Left ventricle myocardium inferior (tissue), 1 donor: ENCODE measurements at regions not wholly inside any gene's neighbourhood (a gene's known extent, or its start where the extent isn't known, plus 50 kb on each side); places are given as distances from the start of the nearest gene placed in this dataset.

Experiments
- DNase-seq: peaks from one replicate; pipeline ENCODE4 v3.0.0-alpha.2; 2020
- H3K27ac ChIP-seq: fragments of 200-600 bp; replicated peaks from 2 replicates; pipeline ENCODE4 v1.8.0; 2021
- H3K27me3 ChIP-seq: fragments of 200-600 bp; 2 replicates; pipeline ENCODE4 v1.8.0; 2021; ENCODE audit warnings: low read depth
- H3K36me3 ChIP-seq: fragments of 200-600 bp; 2 replicates; pipeline ENCODE4 v1.8.0; 2021
- H3K4me1 ChIP-seq: fragments of 200-600 bp; 2 replicates; pipeline ENCODE4 v1.8.0; 2021
- H3K4me3 ChIP-seq: fragments of 200-600 bp; 2 replicates; pipeline ENCODE4 v1.8.0; 2021; ENCODE audit warnings: mild to moderate bottlenecking, moderate library complexity
- H3K9me3 ChIP-seq: fragments of 200-600 bp; replicated peaks from 2 replicates; pipeline ENCODE4 v1.8.0; 2021
- CTCF ChIP-seq: fragments of 200-600 bp; IDR thresholded peaks from 2 replicates; pipeline ENCODE4 v1.8.0; 2021; ENCODE audit warnings: antibody characterized with exemption, mild to moderate bottlenecking, borderline replicate concordance
- intact Hi-C: fragments of 100-400 bp; cut with micrococcal nuclease; formaldehyde crosslinking; loops from one replicate; pipeline ENCODE4 v1.11.0; 2022
- donor health status: DM: no; HTN: yes; CAD: no; lungs with severe emphysema.

- no peak for DNase-seq
Observed at GRCh38 chr13:109906976-109907375, 120.6 kb upstream of the IRS2 start.

GRCh38 chr13:109904218-109904617 lies 117.8 kb upstream of the IRS2 start:
- no peak for TF ChIP-seq CTCF
- no peaks in the 10 kb centered on the region for H3K27me3 ChIP-seq
- intact Hi-C loops, result no loop called here

More at GRCh38 chr13:109906976-109907375, 120.6 kb upstream of the IRS2 start:
- no peaks in the 10 kb centered on the region for H3K36me3 ChIP-seq
- no peak for TF ChIP-seq CTCF
- H3K4me3 ChIP-seq, result no peak overlapping the region
- intact Hi-C loops, result no loop called here
- H3K27ac ChIP-seq, result no peak overlapping the region
- H3K27me3 ChIP-seq, result no peaks in the 10 kb centered on the region
- peaks cover 3% of the 10 kb centered on the region for H3K9me3 ChIP-seq
- no peaks in the 10 kb centered on the region for H3K4me1 ChIP-seq

GRCh38 chr13:109900741-109901140 lies 114.4 kb upstream of the IRS2 start:
- H3K9me3 ChIP-seq, result no peaks in the 10 kb centered on the region
- intact Hi-C loops, result no loop called here
- H3K4me3 ChIP-seq, result no peak overlapping the region
- TF ChIP-seq CTCF, result no peak
- H3K4me1 ChIP-seq, result peaks cover 16% of the 10 kb centered on the region
- H3K27ac ChIP-seq, result no peak overlapping the region
- H3K27me3 ChIP-seq, result no peaks in the 10 kb centered on the region
- no peak for DNase-seq
- H3K36me3 ChIP-seq, result no peaks in the 10 kb centered on the region

More at GRCh38 chr13:109904218-109904617, 117.8 kb upstream of the IRS2 start:
- H3K4me1 ChIP-seq, result peaks cover 16% of the 10 kb centered on the region
- H3K4me3 ChIP-seq, result no peak overlapping the region
- H3K36me3 ChIP-seq, result no peaks in the 10 kb centered on the region
- H3K27ac ChIP-seq, result no peak overlapping the region
- DNase-seq, result no peak
- H3K9me3 ChIP-seq, result peaks cover 3% of the 10 kb centered on the region

- Histone ChIP-seq H3K27ac (no peak overlapping the region), H3K36me3 (no peaks in the 10 kb centered on the region), H3K9me3 (no peaks in the 10 kb centered on the region), H3K4me1 (peaks cover 16% of the 10 kb centered on the region), H3K27me3 (no peaks in the 10 kb centered on the region), H3K4me3 (no peak overlapping the region)
- intact Hi-C loops, result no loop called here
- TF ChIP-seq CTCF, result no peak
- no peak for DNase-seq
Observed at GRCh38 chr13:109900320-109900719, 113.9 kb upstream of the IRS2 start.

- TF ChIP-seq CTCF, result no peak
- peaks cover 16% of the 10 kb centered on the region for H3K4me1 ChIP-seq
- no peak overlapping the region for H3K4me3 ChIP-seq
- no peaks in the 10 kb centered on the region for H3K36me3 ChIP-seq
- no peak for DNase-seq
- no peaks in the 10 kb centered on the region for H3K9me3 ChIP-seq
- H3K27ac ChIP-seq, result no peak overlapping the region
- no peaks in the 10 kb centered on the region for H3K27me3 ChIP-seq
- intact Hi-C loops, result no loop called here
Observed at GRCh38 chr13:109899748-109900147, 113.4 kb upstream of the IRS2 start.

- peaks cover 16% of the 10 kb centered on the region for H3K4me1 ChIP-seq
- no peak for TF ChIP-seq CTCF
- no peak overlapping the region for H3K4me3 ChIP-seq
- no peaks in the 10 kb centered on the region for H3K27me3 ChIP-seq
- intact Hi-C loops, result no loop called here
- no peak overlapping the region for H3K27ac ChIP-seq
- H3K36me3 ChIP-seq, result no peaks in the 10 kb centered on the region
- H3K9me3 ChIP-seq, result no peaks in the 10 kb centered on the region
- DNase-seq, result no peak
Observed at GRCh38 chr13:109899316-109899715, 112.9 kb upstream of the IRS2 start.
